ENCODE measurements at regions not wholly inside any gene's neighbourhood (a gene's known extent, or its start where the extent isn't known, plus 50 kb on each side); places are given as distances from the start of the nearest gene placed in this dataset.

DNA sequence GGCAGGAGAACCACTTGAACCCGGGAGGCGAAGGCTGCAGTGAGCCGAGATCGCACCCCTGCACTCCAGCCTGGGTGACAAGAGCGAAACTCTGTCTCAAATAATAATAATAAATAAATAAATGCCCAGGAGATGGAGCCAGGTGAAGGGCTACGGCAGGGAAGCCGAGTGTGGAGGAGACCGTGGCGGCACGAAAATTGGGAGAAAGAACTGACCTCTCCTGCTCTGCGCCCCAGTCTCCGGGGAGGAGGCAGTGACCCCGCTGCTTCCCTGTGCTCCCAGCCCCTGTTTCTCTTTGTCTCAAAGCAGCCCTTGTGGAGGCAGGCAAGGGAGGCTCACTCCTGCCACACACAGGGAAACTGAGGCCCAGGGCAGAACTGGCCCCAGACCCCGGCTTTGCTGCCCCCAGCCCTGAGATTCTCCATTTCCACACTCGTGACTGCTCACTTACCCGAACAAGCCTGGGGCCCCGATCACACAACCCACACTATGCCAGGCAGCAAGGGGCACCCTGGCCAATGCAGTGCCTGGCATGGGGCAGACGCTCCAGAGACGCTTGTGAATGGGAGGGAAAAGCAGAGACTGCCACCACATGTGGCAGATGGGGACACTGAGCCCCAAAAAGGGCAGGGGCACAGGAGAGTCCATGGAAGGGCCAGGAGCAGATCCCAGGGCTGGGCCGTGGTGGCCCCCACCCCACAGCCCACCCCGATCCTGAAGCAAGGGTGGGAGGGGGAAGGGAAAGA lies 80.4 kb upstream of the PRR5 start:
- TF ChIP-seq, protein P1, sequence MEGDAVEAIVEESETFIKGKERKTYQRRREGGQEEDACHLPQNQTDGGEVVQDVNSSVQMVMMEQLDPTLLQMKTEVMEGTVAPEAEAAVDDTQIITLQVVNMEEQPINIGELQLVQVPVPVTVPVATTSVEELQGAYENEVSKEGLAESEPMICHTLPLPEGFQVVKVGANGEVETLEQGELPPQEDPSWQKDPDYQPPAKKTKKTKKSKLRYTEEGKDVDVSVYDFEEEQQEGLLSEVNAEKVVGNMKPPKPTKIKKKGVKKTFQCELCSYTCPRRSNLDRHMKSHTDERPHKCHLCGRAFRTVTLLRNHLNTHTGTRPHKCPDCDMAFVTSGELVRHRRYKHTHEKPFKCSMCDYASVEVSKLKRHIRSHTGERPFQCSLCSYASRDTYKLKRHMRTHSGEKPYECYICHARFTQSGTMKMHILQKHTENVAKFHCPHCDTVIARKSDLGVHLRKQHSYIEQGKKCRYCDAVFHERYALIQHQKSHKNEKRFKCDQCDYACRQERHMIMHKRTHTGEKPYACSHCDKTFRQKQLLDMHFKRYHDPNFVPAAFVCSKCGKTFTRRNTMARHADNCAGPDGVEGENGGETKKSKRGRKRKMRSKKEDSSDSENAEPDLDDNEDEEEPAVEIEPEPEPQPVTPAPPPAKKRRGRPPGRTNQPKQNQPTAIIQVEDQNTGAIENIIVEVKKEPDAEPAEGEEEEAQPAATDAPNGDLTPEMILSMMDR (IDR thresholded peaks at IDR 0.05 in 2 of 3, conservative IDR thresholded peaks at IDR 0.05 in 1 of 3; ENCODE audit: borderline replicate concordance in 1 of 3, insufficient read depth in 1 of 3, low read depth in 2 of 3, low read length in 2 of 3), result no peak
- TF ChIP-seq EZH2 (IDR thresholded peaks at IDR 0.05) (no peak), POLR2AphosphoS5 (IDR thresholded peaks at IDR 0.05; ENCODE audit: low read depth, low read length) (no peak), POLR2A (IDR thresholded peaks at IDR 0.05; ENCODE audit: borderline replicate concordance, extremely low read depth, insufficient read depth, insufficient read length) (no peak), SIN3A (IDR thresholded peaks at IDR 0.05; ENCODE audit: low read depth) (no peak)
- TF ChIP-seq, protein P2, sequence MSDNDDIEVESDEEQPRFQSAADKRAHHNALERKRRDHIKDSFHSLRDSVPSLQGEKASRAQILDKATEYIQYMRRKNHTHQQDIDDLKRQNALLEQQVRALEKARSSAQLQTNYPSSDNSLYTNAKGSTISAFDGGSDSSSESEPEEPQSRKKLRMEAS (IDR thresholded peaks at IDR 0.05), result no peak
- TF ChIP-seq, protein P3, sequence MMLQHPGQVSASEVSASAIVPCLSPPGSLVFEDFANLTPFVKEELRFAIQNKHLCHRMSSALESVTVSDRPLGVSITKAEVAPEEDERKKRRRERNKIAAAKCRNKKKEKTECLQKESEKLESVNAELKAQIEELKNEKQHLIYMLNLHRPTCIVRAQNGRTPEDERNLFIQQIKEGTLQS (IDR thresholded peaks at IDR 0.05), result no peak
